Fibroblast of peridontal ligament (primary cell): ENCODE measurements at regions not wholly inside any gene's neighbourhood (a gene's known extent, or its start where the extent isn't known, plus 50 kb on each side); places are given as distances from the start of the nearest gene placed in this dataset.
A peak's percentile ranks its signal among the peaks of the same experiment; 100 is the strongest.

Experiments used
- DNase-seq: peaks from one replicate; pipeline ENCODE4 v3.0.0-alpha.2; 2010; ENCODE audit errors: extremely low read depth

DNA sequence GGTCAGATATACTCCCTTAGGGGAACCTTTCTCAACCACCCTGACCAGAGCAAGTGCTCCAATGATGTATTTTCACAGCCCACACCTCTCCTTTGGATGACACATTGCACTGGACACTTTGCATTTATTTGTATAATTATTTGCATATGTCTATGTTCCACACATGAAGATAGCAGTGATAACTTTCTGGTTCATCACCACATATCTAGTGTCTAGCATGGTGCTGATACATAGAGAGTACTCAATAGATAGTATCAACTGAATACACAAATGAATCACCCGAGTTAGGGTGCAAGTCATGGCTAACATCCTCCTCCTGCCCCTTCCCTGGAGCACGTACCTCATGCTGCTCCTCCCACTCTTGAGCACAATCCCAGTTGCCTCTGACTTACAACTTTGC is 617.6 kb downstream of the EBF1 start:
- DNase-seq = no peak

DNA sequence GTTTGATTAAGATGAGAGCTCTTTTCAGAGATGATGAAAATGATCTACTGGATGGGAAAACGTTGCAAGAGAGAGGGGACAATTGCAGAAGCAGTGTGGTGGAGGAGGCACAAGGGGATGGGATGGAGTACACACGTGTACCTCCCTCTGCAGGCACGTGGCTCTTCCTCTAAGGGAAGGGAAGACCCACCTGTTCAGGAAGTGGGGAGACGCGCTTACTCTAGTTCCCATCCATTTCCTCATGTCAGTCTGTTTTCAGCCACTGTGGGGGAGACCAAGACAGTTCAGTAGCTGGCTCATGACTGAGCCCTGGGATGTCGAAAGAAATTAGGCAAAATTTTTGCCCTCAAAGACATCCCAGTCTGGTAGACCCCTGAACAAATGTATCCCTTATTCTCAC is 619.2 kb upstream of the CLINT1 start:
- no peak for DNase-seq

DNA sequence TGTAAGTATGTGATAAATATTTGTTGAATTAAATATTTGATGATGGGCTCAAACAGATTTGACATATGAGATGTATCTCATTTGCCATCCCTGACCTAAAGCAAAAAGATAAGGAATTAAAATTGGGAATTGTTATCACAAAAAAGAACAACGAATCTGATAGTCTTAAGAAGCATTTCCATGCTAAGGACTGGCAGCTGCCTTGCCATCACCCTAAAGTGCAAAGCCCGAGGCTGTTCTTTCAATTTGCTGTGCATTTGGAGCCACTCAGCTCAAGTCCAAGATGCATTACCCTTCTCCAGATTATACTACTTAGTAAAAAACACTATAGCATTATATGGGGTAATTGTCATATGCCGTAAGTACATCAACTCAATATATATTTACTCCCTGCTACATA is 618.3 kb upstream of the CLINT1 start:
- DNase-seq = no peak

DNA sequence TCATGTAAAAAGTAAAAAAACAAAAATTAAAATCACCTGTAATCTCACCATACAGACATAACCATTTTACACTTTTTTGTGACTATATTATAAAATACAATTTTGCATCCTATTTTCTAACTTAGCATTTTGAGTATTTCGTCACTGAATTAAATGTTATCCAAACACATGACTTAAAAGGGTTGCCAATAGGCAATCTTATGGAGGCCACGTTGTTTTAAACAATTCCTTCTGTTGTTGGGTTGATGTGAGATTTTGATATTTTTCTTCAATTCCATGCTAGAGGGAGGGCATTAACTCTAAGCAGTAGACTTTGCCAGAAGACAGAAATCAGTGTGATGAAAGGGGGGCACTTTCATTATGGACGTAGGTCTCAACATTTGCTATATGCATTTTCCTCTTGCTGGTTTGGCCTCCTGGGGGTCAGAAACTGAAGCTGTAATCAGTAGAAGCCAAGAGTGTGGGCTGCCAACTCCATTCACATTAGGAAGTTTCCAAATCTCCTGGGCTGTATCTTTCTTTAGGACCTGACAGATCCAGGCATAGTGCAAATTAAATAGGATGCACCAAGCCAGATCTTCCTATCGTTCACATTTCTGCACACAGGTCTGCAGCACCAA is 614.2 kb upstream of the CLINT1 start:
- DNase-seq = peak; percentile 40

DNA sequence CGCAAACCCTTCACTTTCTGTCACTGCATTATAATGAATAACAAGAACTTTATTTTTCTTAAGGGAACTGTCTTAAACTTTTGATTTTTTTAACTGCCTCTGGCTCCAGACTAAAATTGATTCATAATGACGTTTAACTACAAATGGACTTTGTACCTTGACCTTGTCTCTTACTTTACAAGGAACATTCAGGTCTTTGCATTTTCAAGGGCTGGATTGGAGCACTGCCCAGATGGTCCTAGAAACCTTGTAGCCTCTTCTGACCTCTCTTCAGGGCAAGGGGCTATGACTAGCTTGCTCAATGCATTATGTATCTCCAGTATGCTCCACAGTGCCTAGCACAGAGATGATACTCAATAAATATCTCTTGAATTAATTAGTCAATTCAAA is 612.6 kb upstream of the CLINT1 start:
- DNase-seq = no peak

DNA sequence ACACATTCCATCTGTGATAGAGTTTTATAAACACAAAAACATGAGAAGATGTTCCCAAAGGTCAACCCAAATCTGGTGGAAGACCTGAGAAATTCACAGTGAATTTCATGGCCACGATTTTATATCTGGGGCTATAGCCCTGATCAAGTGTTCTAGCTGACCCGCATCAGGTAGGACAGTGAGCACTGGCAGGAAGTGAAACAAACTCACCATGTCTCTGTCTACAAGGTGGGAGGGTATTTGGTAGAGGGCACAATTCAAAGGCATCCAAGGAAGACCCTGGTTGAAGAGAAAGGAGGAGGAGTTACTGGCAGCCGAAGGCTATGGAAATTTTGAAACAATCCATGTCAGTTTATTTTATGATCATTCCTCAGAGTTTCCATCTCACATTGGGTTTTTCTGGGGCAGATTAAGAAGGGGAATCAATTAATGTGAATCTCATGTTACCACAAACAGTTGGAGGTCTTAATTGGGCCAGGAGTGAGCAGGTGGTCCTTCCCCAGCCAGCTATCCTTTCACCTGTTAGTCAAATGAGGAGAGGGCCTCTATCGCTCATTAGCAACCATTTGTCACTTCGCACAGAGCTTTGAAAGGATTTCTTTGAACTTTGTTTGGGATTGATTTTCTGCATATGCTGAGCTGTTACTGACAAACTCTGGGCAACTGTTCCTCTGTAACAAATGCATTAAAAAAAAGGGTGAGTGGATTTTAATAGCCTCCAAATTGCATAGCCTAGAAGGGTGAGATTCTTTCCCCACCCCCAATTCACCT is 612.0 kb upstream of the CLINT1 start:
- no peak for DNase-seq

DNA sequence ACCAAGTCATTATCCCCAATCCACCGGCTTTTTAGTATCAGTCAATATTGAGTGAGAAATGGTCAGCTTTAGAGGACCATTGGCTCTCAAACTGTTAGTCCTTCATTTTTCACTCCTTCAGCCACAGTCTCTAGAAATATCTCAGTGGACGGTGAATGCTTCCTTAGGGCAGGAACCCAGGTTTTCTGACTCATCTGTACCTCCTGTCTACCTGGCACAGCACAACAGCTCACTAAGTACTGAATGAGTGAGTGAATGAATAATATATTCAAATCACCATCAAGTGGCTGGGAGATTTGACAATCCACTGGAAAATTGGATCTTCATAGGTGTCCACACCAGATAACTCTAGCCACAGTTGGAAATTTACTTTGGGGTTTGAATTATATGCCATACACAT is 609.5 kb upstream of the CLINT1 start:
- DNase-seq = no peak

DNA sequence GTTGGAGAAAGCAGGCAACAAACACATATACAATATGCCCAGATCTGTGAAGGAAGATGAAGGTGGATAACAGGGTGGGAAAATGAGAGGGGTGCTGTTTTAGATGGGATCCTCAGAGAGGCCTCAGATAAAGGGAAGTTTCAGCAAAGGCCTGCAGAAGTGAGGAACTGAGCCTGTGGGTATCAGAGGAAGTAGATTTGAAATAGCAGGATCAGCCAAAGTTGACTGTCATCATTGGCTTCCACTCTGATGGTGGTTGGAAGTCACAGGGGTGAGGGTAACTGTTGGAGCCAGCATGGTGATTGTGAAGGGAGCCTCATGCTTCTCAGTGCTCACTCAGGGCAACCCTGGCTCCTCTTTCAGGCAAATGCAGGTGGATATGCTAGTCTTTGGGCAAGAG is 607.2 kb upstream of the CLINT1 start:
- DNase-seq = no peak

DNA sequence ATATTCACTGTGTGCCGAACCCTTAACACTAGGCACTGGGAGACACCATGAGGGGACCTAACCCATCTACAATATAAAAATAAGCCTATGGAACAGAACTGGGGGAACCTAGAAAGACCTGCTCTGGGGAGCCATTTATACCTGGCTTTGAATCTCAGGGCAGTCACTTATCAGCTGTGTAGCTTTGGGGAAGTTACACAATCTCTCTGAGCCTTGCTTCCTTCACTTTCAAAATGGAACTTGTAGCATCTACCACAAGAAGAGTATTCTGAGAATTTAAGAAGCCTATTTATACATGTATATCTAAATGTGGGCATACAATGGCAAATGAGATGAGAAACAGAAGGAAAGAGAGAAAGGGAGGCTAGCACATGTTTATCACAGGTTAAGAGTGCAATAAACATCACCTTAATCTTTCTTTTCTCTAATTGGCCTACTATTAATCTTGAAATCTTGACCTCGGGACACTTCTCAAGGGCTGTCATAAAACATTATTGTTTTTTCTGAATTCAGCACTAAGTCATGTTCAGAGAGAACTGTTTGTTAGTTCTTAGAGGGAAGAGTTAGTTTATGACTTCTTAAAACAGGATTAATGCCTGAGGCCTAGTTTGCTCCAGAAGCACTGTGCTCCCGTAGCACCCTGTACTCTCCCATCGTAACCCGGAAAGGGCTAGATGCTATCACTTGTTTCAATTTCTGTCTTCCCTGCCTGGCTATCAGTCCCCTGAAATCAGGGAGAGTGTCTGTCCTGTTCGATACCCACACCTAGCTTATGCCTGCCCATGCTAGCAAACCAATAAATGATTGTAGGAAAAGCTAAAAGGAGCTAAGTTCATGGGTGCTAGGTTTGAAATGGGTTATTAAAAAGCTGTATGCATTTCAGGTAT is 606.4 kb upstream of the CLINT1 start:
- DNase-seq = no peak

DNA sequence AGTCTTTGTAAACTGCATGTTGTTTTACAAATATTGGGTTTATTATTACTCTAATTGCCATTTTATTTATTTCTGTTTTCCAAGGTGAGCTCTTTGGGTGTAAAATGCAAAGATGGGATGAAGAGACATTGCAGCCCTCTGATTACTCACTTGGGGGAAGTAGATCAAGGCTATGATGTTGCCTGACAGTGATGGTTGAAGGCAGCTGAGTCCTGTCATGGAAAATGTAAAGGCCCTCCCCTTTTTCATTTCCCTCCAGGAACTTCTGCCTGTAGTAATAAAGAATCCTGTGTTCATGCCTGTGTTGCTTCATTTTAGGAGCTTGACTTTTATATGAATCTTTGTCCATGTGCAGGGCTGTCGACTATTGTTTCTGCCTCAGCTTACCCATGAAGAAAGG is 605.4 kb upstream of the CLINT1 start:
- DNase-seq = no peak

DNA sequence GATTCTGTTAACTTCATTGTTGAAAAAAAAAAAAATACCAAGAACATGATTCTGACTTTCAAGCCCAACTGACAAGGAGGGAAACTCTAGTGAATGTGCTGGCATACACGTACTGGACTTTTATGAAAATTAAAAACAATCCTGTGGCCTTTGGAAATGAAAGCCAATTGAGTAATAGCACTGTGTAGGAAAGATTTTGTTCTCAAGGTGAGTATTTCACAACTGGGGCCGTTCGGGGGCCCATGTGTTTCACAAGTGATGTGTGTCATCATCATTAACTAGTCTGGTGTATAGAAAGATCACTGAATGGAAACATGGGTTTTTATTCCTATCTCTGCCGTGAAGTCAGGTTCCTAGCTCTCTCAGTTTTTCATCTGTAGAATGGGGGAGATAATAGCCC is 605.0 kb upstream of the CLINT1 start:
- DNase-seq = peak; percentile 76

DNA sequence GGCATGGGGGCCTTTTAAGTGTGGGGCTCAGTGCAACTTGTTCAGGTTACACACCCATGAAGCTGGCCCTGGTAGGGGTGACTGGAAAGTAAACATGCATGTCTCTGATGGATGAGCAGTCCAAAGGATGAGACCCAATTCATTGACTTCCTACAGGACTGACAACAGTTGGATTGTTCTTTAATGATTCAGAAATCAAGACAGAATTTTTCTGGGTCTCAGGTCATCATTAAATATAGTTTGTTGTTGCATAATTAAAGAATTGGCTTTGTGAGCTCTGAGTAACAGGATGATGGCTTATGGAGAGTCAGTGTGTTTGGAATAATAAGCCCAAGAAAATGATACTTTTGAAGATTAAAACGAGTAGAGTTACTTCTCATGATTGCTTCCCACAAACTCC is 604.2 kb upstream of the CLINT1 start:
- peak; percentile 51 for DNase-seq

DNA sequence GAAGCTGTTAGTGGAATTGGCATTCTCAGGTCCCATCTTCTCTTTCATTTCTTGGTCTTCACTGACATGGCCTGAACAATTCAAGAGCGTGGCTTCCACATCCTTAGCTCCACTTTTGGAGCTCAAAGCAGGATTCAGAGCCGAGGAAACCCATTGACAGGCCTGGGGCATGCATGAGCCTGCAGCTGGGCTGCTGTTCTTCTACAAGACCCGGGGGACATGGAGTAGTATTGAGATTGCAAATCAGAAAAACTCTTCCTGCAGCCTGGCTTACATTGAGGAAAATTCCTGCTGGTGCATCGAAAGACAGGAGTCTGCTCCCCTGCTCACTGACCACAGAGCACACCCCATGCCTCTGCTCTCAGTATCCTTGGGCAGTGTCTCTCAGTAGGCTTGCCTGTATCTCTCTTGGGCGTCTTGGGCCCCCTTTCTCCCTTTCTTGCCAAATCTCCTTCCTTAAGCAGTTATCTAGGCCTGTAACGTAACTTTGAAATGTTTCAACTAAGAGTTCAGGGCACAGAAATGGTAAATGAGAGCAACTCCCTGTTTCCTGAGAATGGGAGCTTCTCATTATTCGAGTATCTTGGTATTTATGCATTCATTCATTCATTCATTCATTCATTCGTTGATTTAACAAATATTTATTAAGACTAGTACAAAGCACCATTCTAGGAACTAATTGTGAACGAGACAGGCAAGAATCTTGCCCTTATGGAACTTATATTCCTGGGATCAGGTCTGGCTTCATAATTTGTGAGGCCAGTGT is 603.6 kb upstream of the CLINT1 start:
- no peak for DNase-seq

DNA sequence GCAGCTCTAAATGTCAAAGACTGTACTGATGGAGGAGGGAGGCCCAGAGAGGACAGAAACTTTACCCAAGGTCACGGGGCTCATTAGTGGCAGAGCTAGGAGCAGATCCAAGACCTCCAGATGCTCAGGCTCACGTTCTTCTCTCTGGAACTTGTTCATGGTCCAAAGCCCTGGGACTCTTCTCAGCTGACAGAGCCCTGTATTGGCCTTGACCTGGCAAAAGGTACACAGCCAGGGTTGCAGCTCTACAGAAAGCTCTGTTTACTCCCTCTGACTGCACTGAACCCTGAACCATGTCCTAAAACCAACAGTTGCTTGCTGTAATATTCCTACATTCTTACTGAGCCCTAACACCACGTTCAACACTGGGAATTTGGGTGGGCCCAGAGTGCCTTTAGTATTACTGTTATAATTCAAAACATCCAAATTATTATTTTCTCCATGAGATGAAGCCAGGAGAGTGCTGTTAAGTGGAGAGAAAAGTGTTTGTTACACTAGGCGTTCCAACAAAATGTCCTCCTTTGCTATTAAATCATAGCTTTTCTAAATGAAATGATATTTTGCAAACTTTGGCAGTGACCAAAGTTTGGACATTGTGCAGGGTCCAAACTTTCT is 602.4 kb upstream of the CLINT1 start:
- peak; percentile 32 for DNase-seq

DNA sequence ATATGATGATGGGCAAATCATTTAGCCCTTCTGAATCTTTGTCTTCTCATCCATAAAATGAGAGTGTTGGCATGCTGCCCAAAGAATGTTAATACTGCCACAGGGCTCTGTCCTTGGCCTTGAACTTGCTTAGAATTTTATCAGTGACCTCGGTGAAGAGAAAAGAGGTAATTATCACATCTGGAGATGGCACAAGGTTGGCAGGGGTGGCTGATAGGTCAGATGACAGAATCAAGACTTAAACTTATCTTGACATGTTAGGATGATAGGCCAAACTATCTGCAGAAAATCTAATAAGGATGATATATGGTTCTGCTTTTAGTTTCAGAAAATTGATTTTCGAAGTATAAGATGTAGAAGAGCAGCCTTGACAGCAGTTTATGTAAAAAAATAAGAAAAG is 599.1 kb upstream of the CLINT1 start:
- no peak for DNase-seq

DNA sequence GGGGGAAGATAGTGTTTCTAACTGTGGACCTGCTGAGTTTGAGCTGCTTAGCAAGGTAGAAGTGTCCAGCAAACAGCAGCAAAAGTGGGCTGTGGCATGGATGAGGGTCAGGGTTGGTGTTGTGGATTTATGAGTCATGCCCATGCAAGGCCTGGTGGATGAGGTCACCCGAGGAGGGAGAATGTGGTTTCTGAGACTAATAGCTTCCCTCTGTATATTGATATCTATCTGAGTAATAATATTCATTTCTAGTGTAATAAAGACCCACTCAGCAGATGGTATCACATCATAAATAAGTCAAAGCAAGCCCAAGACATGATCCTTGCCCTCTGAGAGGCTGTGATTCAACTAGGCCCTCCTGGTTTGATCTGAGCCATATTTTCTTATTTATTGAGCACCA is 597.8 kb upstream of the CLINT1 start:
- DNase-seq = peak; percentile 93

DNA sequence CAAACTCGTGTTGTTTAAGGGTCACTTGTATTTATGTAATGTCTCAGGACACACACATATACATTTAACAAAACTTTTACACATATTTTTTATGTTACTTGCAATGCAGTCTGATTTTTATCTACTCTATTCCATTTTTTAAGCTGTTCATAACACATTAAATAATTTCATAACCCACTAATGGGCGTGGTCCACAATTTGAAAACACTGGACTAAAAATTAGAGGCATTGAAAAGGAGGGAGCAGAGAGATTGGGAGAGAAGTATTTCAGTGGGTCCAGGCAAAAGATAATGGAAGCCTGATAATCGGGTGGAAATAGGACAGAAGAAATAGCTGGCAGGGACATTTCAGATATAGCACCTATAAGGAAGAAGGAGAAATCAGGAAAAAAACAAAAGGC is 597.3 kb upstream of the CLINT1 start:
- no peak for DNase-seq

DNA sequence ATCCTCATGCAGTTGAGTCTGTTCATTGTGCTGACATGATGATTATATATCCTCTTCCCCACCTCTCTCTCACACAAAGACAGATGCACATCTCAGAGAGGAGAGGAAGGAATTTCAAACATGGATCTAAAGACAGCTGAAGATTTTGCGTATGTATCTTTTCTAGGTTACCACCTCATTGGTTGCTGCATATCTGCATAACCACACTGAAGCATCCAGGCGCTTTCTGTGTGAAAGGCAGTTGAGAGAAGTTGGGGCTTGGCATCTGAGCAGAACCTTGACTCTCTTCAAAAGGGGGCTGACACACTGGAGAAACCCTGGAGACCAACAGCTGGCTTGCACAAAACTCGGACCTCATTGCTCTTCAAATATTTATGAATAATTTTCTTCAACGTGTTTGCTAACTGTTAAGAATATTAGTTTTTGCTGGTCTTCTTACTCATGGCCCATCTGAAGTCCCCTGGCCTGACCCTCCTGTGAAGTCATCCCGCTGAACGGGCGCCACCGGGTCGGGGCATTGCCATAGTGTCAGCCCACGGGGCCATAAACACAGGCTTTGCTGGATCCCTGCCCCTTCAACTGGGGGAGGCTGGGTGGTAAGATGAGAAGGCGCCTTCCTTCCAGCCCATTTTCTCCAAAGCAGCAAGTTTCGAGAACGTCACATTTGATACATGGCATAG is 593.2 kb upstream of the CLINT1 start:
- DNase-seq = no peak

DNA sequence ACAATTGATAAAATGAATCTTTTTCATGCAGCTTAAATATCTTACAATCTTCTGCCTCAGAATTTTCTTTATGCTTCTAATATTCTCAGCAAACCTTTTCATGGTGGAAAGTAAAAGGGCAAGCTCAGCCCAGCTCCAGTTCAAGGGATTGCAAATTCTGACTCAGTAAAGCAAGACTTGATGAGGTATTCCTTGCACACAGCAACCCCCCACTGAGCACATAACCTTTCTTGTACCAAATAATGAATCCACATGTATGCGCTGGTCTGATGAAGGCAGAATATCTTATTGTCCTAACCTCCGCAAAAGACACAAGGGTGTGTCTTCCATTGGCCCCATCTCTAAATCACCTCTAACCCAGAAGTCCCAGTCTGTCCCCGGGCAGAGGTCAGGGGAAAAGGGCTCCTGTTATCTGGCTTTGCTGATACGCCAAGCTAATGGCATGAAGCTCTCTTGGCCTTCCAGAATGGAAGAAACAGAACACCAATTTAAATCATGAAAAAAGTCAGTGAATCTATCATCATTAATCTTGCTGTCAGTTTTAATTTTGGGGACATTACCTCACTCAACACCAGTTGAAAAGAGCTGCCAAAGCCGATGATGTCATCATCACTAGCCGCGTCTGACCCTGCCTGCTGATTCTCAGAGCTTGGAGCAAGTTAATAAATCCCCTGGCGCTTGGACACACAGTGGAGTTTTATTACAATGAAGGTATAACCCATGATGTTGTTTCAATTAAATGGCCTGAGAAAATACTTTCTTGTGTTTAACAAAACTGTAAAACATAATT is 592.5 kb upstream of the CLINT1 start:
- DNase-seq = peak; percentile 72

DNA sequence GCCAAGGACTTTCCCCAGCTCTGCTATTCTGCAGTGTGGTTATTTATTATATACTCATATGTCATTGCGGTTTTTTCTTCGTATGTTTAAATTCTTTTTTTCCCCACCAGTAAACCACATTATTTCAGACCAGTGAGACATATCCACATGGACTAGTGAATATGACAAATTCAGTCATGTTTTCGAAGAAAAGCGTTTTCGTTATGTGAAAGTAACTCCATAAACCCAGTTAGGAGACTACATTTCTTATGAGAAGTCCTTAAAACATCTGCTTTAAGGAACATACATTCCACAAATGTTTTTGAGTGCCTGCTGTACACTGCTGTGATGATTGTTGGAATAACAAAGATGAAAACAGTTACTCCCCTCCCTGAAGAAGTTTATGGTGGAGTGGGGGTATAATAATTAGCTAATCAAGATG is 591.8 kb upstream of the CLINT1 start:
- peak; percentile 82 for DNase-seq
